GM23338 (cell line): ENCODE measurements at regions not wholly inside any gene's neighbourhood (a gene's known extent, or its start where the extent isn't known, plus 50 kb on each side); places are given as distances from the start of the nearest gene placed in this dataset.

Source experiments
- ATAC-seq: fragments of 200-7000 bp; cut with Tn5 transposase; 3 replicates; pipeline ENCODE4 v1.9.1; 2020
- DNase-seq: peaks from one replicate; pipeline ENCODE4 v3.0.0-alpha.2; 2015; ENCODE audit warnings: low spot score
- H2AFZ ChIP-seq: fragments of 200-600 bp; sonication (generic); 2 replicates; pipeline ENCODE4 v1.8.0; 2016; ENCODE audit warnings: antibody characterized with exemption, mild to moderate bottlenecking, moderate library complexity
- H3F3A ChIP-seq: fragments of 200-600 bp; sonication (generic); replicated peaks from 2 replicates; pipeline ENCODE4 v1.8.0; 2017; ENCODE audit warnings: antibody characterized with exemption, mixed run types, low read depth
- H3K27ac ChIP-seq: fragments of 200-600 bp; sonication (generic); 2 replicates; pipeline ENCODE4 v1.6.1; 2016; ENCODE audit warnings: low read depth
- H3K27me3 ChIP-seq: fragments of 200-600 bp; sonication (generic); 2 replicates; pipeline ENCODE4 v1.8.0; 2016; ENCODE audit warnings: mild to moderate bottlenecking, mixed run types, moderate library complexity; ENCODE audit not compliant: insufficient read depth
- H3K36me3 ChIP-seq: fragments of 200-600 bp; sonication (generic); 2 replicates; pipeline ENCODE4 v1.8.0; 2016; ENCODE audit warnings: mild to moderate bottlenecking; ENCODE audit not compliant: insufficient read depth
- H3K4me1 ChIP-seq: fragments of 200-600 bp; sonication (generic); 2 replicates; pipeline ENCODE4 v1.8.0; 2016; ENCODE audit warnings: mild to moderate bottlenecking, moderate library complexity; ENCODE audit not compliant: insufficient read depth
- H3K4me2 ChIP-seq: fragments of 200-600 bp; sonication (generic); 2 replicates; pipeline ENCODE4 v1.7.1; 2017; ENCODE audit warnings: mixed run types
- H3K4me3 ChIP-seq: fragments of 200-600 bp; sonication (generic); 2 replicates; pipeline ENCODE4 v1.6.1; 2016; ENCODE audit warnings: mixed run types
- H3K79me2 ChIP-seq: fragments of 200-600 bp; sonication (generic); replicated peaks from 2 replicates; pipeline ENCODE4 v1.8.0; 2017; ENCODE audit warnings: mild to moderate bottlenecking; ENCODE audit not compliant: insufficient read depth
- H3K9me2 ChIP-seq: fragments of 200-600 bp; sonication (generic); 2 replicates; pipeline ENCODE4 v1.8.0; 2017; ENCODE audit not compliant: insufficient read depth
- H4K20me1 ChIP-seq: fragments of 200-600 bp; sonication (generic); replicated peaks from 2 replicates; pipeline ENCODE4 v1.8.0; 2017; ENCODE audit warnings: mild to moderate bottlenecking; ENCODE audit not compliant: insufficient read depth
- H3K27ac Mint-ChIP-seq: 2 replicates; pipeline ENCODE4 v1.8.0; 2020; ENCODE audit warnings: inconsistent platforms, mild to moderate bottlenecking, moderate library complexity, mixed read lengths
- H3K27me3 Mint-ChIP-seq: 3 replicates; pipeline ENCODE4 v1.8.0; 2022; ENCODE audit warnings: low read depth, mild to moderate bottlenecking, moderate library complexity, mixed read lengths, inconsistent platforms; ENCODE audit not compliant: insufficient read depth, poor library complexity
- H3K36me3 Mint-ChIP-seq: 3 replicates; pipeline ENCODE4 v1.8.0; 2021; ENCODE audit warnings: low read depth, mild to moderate bottlenecking, inconsistent platforms, moderate library complexity, mixed read lengths
- H3K4me1 Mint-ChIP-seq: 3 replicates; pipeline ENCODE4 v1.8.0; 2020; ENCODE audit warnings: mild to moderate bottlenecking, inconsistent platforms, mixed read lengths
- H3K4me3 Mint-ChIP-seq: 3 replicates; pipeline ENCODE4 v1.8.0; 2021; ENCODE audit warnings: moderate library complexity, mild to moderate bottlenecking, inconsistent platforms, mixed read lengths
- H3K9me3 Mint-ChIP-seq: 3 replicates; pipeline ENCODE4 v1.8.0; 2020; ENCODE audit warnings: moderate library complexity, mild to moderate bottlenecking, inconsistent platforms, mixed read lengths
- CREB1 ChIP-seq: fragments of 250-450 bp; sonication (Bioruptor Pico); IDR thresholded peaks from 2 replicates; pipeline ENCODE4 v1.5.0; 2020; ENCODE audit warnings: low read depth, mild to moderate bottlenecking, moderate library complexity
- ETS1 ChIP-seq: IDR thresholded peaks from 2 replicates; pipeline ENCODE4 v1.6.1; 2016; ENCODE audit warnings: antibody characterized with exemption
- EZH2 ChIP-seq: fragments of 200-600 bp; sonication (generic); IDR thresholded peaks from one replicate; pipeline ENCODE4 v1.8.0; 2017; ENCODE audit warnings: antibody characterized with exemption, mild to moderate bottlenecking, low read depth; ENCODE audit not compliant: unreplicated experiment
- EZH2phosphoT487 ChIP-seq: fragments of 200-600 bp; sonication (generic); IDR thresholded peaks from one replicate; pipeline ENCODE4 v1.8.1; 2018; ENCODE audit warnings: antibody characterized with exemption; ENCODE audit not compliant: unreplicated experiment
- JUNB ChIP-seq: IDR thresholded peaks from one replicate; pipeline ENCODE4 v1.6.1; 2016; ENCODE audit warnings: antibody characterized with exemption; ENCODE audit not compliant: unreplicated experiment
- NANOG ChIP-seq: IDR thresholded peaks from 2 replicates; pipeline ENCODE4 v1.6.1; 2016; ENCODE audit warnings: antibody characterized with exemption, borderline replicate concordance
- POLR2AphosphoS5 ChIP-seq: IDR thresholded peaks from 2 replicates; pipeline ENCODE4 v1.6.1; 2016; ENCODE audit warnings: antibody characterized with exemption, low read depth
- REST ChIP-seq: IDR thresholded peaks from one replicate; pipeline ENCODE4 v1.6.1; 2018; ENCODE audit warnings: antibody characterized with exemption; ENCODE audit not compliant: unreplicated experiment
- STAT1 ChIP-seq: IDR thresholded peaks from one replicate; pipeline ENCODE4 v1.6.1; 2016; ENCODE audit warnings: antibody characterized with exemption; ENCODE audit not compliant: unreplicated experiment
- ZNF114 ChIP-seq: fragments of 250-450 bp; sonication (Bioruptor Pico); IDR thresholded peaks from 2 replicates; pipeline ENCODE4 v1.5.0; 2020; ENCODE audit warnings: mild to moderate bottlenecking, moderate library complexity
- ZNF331 ChIP-seq: fragments of 250-450 bp; sonication (Bioruptor Pico); IDR thresholded peaks from 2 replicates; pipeline ENCODE4 v1.5.0; 2020; ENCODE audit warnings: low read depth, mild to moderate bottlenecking, moderate library complexity
- TF ChIP-seq, protein P1 (sequence below): fragments of 250-450 bp; sonication (Bioruptor Pico); IDR thresholded peaks from 2 replicates; pipeline ENCODE4 v1.5.0; 2020; ENCODE audit warnings: mild to moderate bottlenecking, moderate library complexity

- no peak for TF ChIP-seq EZH2
- no peak for TF ChIP-seq ETS1
- no peak for TF ChIP-seq CREB1 (CRISPR knock-in tag)
Measured at GRCh38 chr11:69423611-69424385, 57.7 kb upstream of the LINC01488 start (continued).

DNA sequence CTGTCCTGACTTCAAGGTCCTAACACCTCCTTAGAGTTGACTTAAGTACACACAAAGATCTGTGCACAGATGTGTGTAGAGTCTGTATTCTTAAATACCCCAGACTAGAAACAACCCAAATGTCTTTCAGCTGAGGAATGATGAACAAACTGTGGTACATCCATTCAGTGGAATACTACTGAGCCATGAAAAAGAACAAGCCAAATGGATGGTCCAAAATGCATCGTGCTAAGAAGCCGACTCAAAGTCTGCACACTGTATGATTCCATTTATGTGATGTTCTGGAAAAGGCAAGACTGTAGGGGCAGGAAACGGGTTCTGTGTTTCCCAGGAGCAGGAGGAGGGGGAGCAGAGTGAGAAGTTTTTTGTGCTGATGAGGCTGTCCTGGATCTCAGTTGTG, 56.7 kb upstream of the LINC01488 start:
- Histone ChIP-seq H3K27ac (no peak overlapping the region), H3K36me3 (peaks cover 10% of the 10 kb centered on the region; the same call in 1 of the 2 replicates), H2AFZ (no peak overlapping the region), H3K79me2 (no peaks in the 10 kb centered on the region), H3K4me3 (no peak overlapping the region), H3K4me2 (no peak overlapping the region), H3K27me3 (no peaks in the 10 kb centered on the region), H3F3A (no peaks in the 10 kb centered on the region), H3K4me1 (peaks cover 6% of the 10 kb centered on the region; the same call in 1 of the 2 replicates), H4K20me1 (no peaks in the 10 kb centered on the region), H3K9me2 (no peaks in the 10 kb centered on the region)
- peaks cover 16% of the 10 kb centered on the region for H3K27me3 Mint-ChIP-seq
- peaks cover 21% of the 10 kb centered on the region for H3K9me3 Mint-ChIP-seq
- peaks cover 11% of the 10 kb centered on the region for H3K36me3 Mint-ChIP-seq
- TF ChIP-seq POLR2AphosphoS5 (no peak), REST (no peak), CREB1 (CRISPR knock-in tag) (no peak), NANOG (no peak), ZNF114 (CRISPR knock-in tag) (no peak), ZNF331 (CRISPR knock-in tag) (no peak), ETS1 (no peak), STAT1 (no peak), JUNB (no peak), EZH2 (no peak), EZH2phosphoT487 (no peak)
- TF ChIP-seq, protein P1, sequence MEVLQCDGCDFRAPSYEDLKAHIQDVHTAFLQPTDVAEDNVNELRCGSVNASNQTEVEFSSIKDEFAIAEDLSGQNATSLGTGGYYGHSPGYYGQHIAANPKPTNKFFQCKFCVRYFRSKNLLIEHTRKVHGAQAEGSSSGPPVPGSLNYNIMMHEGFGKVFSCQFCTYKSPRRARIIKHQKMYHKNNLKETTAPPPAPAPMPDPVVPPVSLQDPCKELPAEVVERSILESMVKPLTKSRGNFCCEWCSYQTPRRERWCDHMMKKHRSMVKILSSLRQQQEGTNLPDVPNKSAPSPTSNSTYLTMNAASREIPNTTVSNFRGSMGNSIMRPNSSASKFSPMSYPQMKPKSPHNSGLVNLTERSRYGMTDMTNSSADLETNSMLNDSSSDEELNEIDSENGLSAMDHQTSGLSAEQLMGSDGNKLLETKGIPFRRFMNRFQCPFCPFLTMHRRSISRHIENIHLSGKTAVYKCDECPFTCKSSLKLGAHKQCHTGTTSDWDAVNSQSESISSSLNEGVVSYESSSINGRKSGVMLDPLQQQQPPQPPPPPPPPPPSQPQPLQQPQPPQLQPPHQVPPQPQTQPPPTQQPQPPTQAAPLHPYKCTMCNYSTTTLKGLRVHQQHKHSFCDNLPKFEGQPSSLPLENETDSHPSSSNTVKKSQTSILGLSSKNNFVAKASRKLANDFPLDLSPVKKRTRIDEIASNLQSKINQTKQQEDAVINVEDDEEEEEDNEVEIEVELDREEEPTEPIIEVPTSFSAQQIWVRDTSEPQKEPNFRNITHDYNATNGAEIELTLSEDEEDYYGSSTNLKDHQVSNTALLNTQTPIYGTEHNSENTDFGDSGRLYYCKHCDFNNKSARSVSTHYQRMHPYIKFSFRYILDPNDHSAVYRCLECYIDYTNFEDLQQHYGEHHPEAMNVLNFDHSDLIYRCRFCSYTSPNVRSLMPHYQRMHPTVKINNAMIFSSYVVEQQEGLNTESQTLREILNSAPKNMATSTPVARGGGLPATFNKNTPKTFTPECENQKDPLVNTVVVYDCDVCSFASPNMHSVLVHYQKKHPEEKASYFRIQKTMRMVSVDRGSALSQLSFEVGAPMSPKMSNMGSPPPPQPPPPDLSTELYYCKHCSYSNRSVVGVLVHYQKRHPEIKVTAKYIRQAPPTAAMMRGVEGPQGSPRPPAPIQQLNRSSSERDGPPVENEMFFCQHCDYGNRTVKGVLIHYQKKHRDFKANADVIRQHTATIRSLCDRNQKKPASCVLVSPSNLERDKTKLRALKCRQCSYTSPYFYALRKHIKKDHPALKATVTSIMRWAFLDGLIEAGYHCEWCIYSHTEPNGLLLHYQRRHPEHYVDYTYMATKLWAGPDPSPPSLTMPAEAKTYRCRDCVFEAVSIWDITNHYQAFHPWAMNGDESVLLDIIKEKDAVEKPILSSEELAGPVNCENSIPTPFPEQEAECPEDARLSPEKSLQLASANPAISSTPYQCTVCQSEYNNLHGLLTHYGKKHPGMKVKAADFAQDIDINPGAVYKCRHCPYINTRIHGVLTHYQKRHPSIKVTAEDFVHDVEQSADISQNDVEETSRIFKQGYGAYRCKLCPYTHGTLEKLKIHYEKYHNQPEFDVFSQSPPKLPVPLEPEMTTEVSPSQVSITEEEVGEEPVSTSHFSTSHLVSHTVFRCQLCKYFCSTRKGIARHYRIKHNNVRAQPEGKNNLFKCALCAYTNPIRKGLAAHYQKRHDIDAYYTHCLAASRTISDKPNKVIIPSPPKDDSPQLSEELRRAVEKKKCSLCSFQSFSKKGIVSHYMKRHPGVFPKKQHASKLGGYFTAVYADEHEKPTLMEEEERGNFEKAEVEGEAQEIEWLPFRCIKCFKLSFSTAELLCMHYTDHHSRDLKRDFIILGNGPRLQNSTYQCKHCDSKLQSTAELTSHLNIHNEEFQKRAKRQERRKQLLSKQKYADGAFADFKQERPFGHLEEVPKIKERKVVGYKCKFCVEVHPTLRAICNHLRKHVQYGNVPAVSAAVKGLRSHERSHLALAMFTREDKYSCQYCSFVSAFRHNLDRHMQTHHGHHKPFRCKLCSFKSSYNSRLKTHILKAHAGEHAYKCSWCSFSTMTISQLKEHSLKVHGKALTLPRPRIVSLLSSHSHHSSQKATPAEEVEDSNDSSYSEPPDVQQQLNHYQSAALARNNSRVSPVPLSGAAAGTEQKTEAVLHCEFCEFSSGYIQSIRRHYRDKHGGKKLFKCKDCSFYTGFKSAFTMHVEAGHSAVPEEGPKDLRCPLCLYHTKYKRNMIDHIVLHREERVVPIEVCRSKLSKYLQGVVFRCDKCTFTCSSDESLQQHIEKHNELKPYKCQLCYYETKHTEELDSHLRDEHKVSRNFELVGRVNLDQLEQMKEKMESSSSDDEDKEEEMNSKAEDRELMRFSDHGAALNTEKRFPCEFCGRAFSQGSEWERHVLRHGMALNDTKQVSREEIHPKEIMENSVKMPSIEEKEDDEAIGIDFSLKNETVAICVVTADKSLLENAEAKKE: no peak
- no peak overlapping the region for H3K27ac Mint-ChIP-seq
- H3K4me1 Mint-ChIP-seq: peaks cover 13% of the 10 kb centered on the region
- no peak for DNase-seq
- H3K4me3 Mint-ChIP-seq: no peak overlapping the region
- ATAC-seq: no peak
